Uterus (tissue), 3 donors: ENCODE measurements at regions not wholly inside any gene's neighbourhood (a gene's known extent, or its start where the extent isn't known, plus 50 kb on each side); places are given as distances from the start of the nearest gene placed in this dataset.

Experiments
- DNase-seq, 2 donors: peaks; one replicate each; pipeline ENCODE4 v3.0.0-alpha.2; 2019 to 2020
- H3K27ac ChIP-seq, 2 donors: fragments of 200-600 bp; sonication (generic); 1 replicate in 1 of 2; 2 replicates in 1 of 2; pipeline ENCODE4 v1.5.1; 2016 to 2018
- H3K27me3 ChIP-seq, 2 donors: fragments of 200-600 bp; sonication (generic); one replicate each; pipeline ENCODE4 v1.5.1; 2018 to 2019; ENCODE audit warnings: control low read depth in 1 of 2
- H3K36me3 ChIP-seq, 2 donors: fragments of 200-600 bp; sonication (generic); one replicate each; pipeline ENCODE4 v1.5.1; 2019; ENCODE audit warnings: control low read depth in 1 of 2
- H3K4me1 ChIP-seq, 2 donors: fragments of 200-600 bp; sonication (generic); one replicate each; pipeline ENCODE4 v1.5.1; 2018 to 2019; ENCODE audit warnings: control low read depth in 1 of 2
- H3K4me3 ChIP-seq, 2 donors: fragments of 200-600 bp; sonication (generic); 1 replicate in 1 of 2; 2 replicates in 1 of 2; pipeline ENCODE4 v1.5.1; 2018 to 2019; ENCODE audit warnings: mild to moderate bottlenecking in 1 of 2
- H3K9me3 ChIP-seq, 2 donors: fragments of 200-600 bp; sonication (generic); one replicate each; pipeline ENCODE4 v1.5.1; 2019; ENCODE audit warnings: control low read depth in 1 of 2
- CTCF ChIP-seq, 4 experiments: fragments of 200-600 bp in 2 of 4; fragments of 450-650 bp in 2 of 4; sonication (generic) in 2 of 4; IDR thresholded peaks; one replicate each; pipeline ENCODE4 v1.5.1; 2016 to 2019; ENCODE audit warnings: antibody characterized with exemption in 4 of 4, mild to moderate bottlenecking in 2 of 4, moderate library complexity in 1 of 4
- POLR2A ChIP-seq, 2 donors: fragments of 450-650 bp; IDR thresholded peaks; one replicate each; pipeline ENCODE4 v1.6.1; 2016; ENCODE audit warnings: antibody characterized with exemption in 2 of 2, mild to moderate bottlenecking in 1 of 2, moderate library complexity in 1 of 2
- intact Hi-C: fragments of 100-400 bp; cut with DNase I; formaldehyde crosslinking; loops from one replicate; pipeline ENCODE4 v1.15.1; 2023; ENCODE audit warnings: low total_unique reads
- donor health status: DM: yes; HTN: yes; CAD: no.

DNA sequence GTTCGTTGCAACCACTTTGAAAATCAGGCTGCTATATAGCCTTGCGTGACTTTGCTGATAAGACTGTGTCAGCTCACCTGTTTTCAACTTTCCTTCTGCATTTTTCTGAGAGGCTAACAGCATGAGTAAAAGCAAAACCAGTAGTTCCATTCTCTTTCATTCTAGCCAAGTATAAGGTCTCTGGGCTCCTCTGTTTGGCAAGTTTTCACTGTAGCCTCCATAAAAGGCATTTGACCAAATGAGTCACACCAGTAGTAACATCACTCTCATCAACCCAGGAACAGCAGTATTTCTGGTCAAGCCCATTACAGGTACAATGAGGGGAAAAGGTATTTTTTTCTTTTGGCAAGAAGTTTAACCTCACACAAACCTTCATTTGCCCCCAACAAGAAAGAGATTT lies 1149.8 kb upstream of the MIR17HG start:
- Histone ChIP-seq H3K36me3 (no peaks in the 10 kb centered on the region), H3K9me3 (no peaks in the 10 kb centered on the region), H3K4me3 (no peak overlapping the region), H3K4me1 (no peaks in the 10 kb centered on the region), H3K27ac (no peak overlapping the region), H3K27me3 (no peaks in the 10 kb centered on the region)
- no peak for DNase-seq
- TF ChIP-seq CTCF (IDR thresholded peaks at IDR 0.05) (no peak), POLR2A (IDR thresholded peaks at IDR 0.05) (no peak)
- intact Hi-C loops: no loop called here

- Histone ChIP-seq H3K9me3 (no peaks in the 10 kb centered on the region), H3K27ac (no peak overlapping the region), H3K4me1 (no peaks in the 10 kb centered on the region), H3K36me3 (no peaks in the 10 kb centered on the region), H3K4me3 (no peak overlapping the region), H3K27me3 (no peaks in the 10 kb centered on the region)
- TF ChIP-seq POLR2A (IDR thresholded peaks at IDR 0.05) (no peak), CTCF (IDR thresholded peaks at IDR 0.05) (no peak)
- no peak for DNase-seq
- intact Hi-C loops: no loop called here
Observed at GRCh38 chr13:90201202-90201601, 1146.3 kb upstream of the MIR17HG start.

GRCh38 chr13:90201676-90202460 lies 1145.6 kb upstream of the MIR17HG start:
- H3K27ac ChIP-seq: no peak overlapping the region
- DNase-seq: no peak
- H3K4me3 ChIP-seq: no peak overlapping the region
- intact Hi-C loops: no loop called here
- H3K9me3 ChIP-seq: no peaks in the 10 kb centered on the region
- TF ChIP-seq CTCF (IDR thresholded peaks at IDR 0.05) (no peak), POLR2A (IDR thresholded peaks at IDR 0.05) (no peak)
- no peaks in the 10 kb centered on the region for H3K27me3 ChIP-seq
- no peaks in the 10 kb centered on the region for H3K4me1 ChIP-seq
- H3K36me3 ChIP-seq: no peaks in the 10 kb centered on the region

GRCh38 chr13:90205081-90205480 lies 1142.4 kb upstream of the MIR17HG start:
- Histone ChIP-seq H3K27ac (no peak overlapping the region), H3K36me3 (no peaks in the 10 kb centered on the region), H3K4me3 (no peak overlapping the region), H3K4me1 (no peaks in the 10 kb centered on the region), H3K27me3 (no peaks in the 10 kb centered on the region), H3K9me3 (no peaks in the 10 kb centered on the region)
- intact Hi-C loops: no loop called here
- TF ChIP-seq POLR2A (IDR thresholded peaks at IDR 0.05): no peak
- no peak for TF ChIP-seq CTCF (IDR thresholded peaks at IDR 0.05)
- no peak for DNase-seq

DNA sequence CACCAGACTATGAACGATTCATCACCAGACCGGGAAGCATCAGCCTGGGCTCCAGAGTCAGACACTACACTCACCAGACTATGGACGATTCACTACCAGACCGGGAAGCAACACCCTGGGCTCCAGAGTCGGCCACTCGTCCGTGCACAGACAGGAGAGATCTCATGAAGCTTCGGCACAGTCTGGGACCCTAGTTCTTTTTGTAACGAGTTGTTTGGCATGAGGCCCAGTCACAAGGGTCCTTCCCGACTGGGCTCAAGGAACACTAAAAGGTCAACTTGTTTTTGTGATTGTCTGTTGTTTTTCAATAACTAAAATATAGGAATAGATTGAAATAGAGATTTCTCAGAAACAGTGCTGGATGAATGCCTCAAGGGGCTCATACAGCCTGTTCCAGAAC lies 1141.6 kb upstream of the MIR17HG start:
- no peaks in the 10 kb centered on the region for H3K9me3 ChIP-seq
- no peak for DNase-seq
- H3K27me3 ChIP-seq: no peaks in the 10 kb centered on the region
- no peak overlapping the region for H3K27ac ChIP-seq
- H3K4me3 ChIP-seq: no peak overlapping the region
- TF ChIP-seq CTCF (IDR thresholded peaks at IDR 0.05) (no peak), POLR2A (IDR thresholded peaks at IDR 0.05) (no peak)
- H3K36me3 ChIP-seq: no peaks in the 10 kb centered on the region
- no peaks in the 10 kb centered on the region for H3K4me1 ChIP-seq
- intact Hi-C loops: no loop called here
